HCT116 (cell line): ENCODE measurements at regions not wholly inside any gene's neighbourhood (a gene's known extent, or its start where the extent isn't known, plus 50 kb on each side); places are given as distances from the start of the nearest gene placed in this dataset.

ENCODE experiments used
- ATAC-seq: fragments of 200-7000 bp; cut with Tn5 transposase; 2 replicates; pipeline ENCODE4 v1.9.1; 2020; ENCODE audit warnings: mild to moderate bottlenecking, moderate library complexity
- BruUV-seq: library from RNA; stranded (reverse); fragments of 400-500 nt; replicated peaks from 2 replicates; lab custom pipeline; 2021; lab: Mats Ljungman, UMichigan
- CTCF ChIA-PET: fragments of 300-600 bp; sonication (Branson Sonifier 250); formaldehyde crosslinking; loops from one replicate; lab custom pipeline; 2021; ENCODE audit warnings: antibody characterized with exemption; lab: Charles Lee
- POLR2A ChIA-PET: fragments of 300-600, 350-600 bp; sonication (Branson Sonifier 250); formaldehyde crosslinking; loops from one replicate; lab custom pipeline; 2021; ENCODE audit warnings: antibody characterized with exemption; lab: Charles Lee
- RAD21 ChIA-PET, 2 experiments: fragments of 300-600 bp; sonication (Branson Sonifier 250); formaldehyde crosslinking; loops; one replicate each; lab custom pipeline; 2023; ENCODE audit warnings: low total read pairs in 2 of 2; ENCODE audit not compliant: uncharacterized antibody in 2 of 2, unreplicated experiment in 2 of 2, low non-redundant PET in 1 of 2; lab: Charles Lee
- DNase-seq: peaks from one replicate; pipeline ENCODE4 v3.0.0-alpha.2; 2010; ENCODE audit warnings: low read depth, low spot score
- H2AFZ ChIP-seq: fragments of 200-600 bp; shearing (Covaris generic), sonication (generic); 2 replicates; pipeline ENCODE4 v1.6.1; 2017; ENCODE audit warnings: low read depth, mixed run types, mixed read lengths, antibody characterized with exemption, low read length; ENCODE audit not compliant: poor library complexity, severe bottlenecking
- H3K27ac ChIP-seq: 2 replicates; pipeline ENCODE4 v1.5.1; 2012; ENCODE audit warnings: low read depth, low read length
- H3K27me3 ChIP-seq: fragments of 200-600 bp; sonication (generic); 2 replicates; pipeline ENCODE4 v1.6.1; 2016; ENCODE audit warnings: mixed run types, low read length, mixed read lengths; ENCODE audit not compliant: insufficient read depth
- H3K36me3 ChIP-seq, 2 experiments: fragments of 200-500 bp in 1 of 2; fragments of 200-600 bp in 1 of 2; sonication (Bioruptor generic) in 1 of 2; sonication (generic) in 1 of 2; 2 replicates each; pipeline versions ENCODE4 v1.5.1 to v1.6.1; 2014 to 2016; ENCODE audit warnings: low read length in 2 of 2, inconsistent platforms in 1 of 2, mixed read lengths in 1 of 2, mixed run types in 1 of 2; ENCODE audit not compliant: insufficient read depth in 2 of 2, control insufficient read depth in 1 of 2
- H3K4me1 ChIP-seq, 2 experiments: fragments of 200-600 bp in 1 of 2; sonication (generic) in 1 of 2; 2 replicates each; pipeline versions ENCODE4 v1.5.1 to v1.6.1; 2012 to 2017; ENCODE audit warnings: low read length in 2 of 2, inconsistent platforms in 1 of 2, mild to moderate bottlenecking in 1 of 2, mixed read lengths in 1 of 2, mixed run types in 1 of 2, moderate library complexity in 1 of 2; ENCODE audit not compliant: insufficient read depth in 2 of 2, control insufficient read depth in 1 of 2
- H3K4me2 ChIP-seq: fragments of 200-600 bp; sonication (generic); 2 replicates; pipeline ENCODE4 v1.6.1; 2017; ENCODE audit warnings: mixed run types, low read length, mixed read lengths
- H3K4me3 ChIP-seq, 2 experiments: fragments of 200-600 bp in 1 of 2; sonication (generic) in 1 of 2; replicated peaks in 1 of 2; 2 replicates each; pipeline ENCODE4 v1.5.1; 2011 to 2016; ENCODE audit warnings: low read length in 2 of 2, control low read depth in 1 of 2, low read depth in 1 of 2, mild to moderate bottlenecking in 1 of 2, mixed read lengths in 1 of 2, mixed run types in 1 of 2
- H3K79me2 ChIP-seq: fragments of 200-600 bp; sonication (generic); 2 replicates; pipeline ENCODE4 v1.6.1; 2017; ENCODE audit warnings: mild to moderate bottlenecking, mixed run types, low read length, moderate library complexity, mixed read lengths; ENCODE audit not compliant: insufficient read depth
- H3K9ac ChIP-seq: fragments of 200-600 bp; sonication (generic); 2 replicates; pipeline ENCODE4 v1.6.1; 2016; ENCODE audit warnings: low read length, mixed read lengths
- H3K9me2 ChIP-seq: fragments of 200-600 bp; sonication (generic), shearing (Covaris generic); 2 replicates; pipeline ENCODE4 v1.6.1; 2017; ENCODE audit warnings: mixed run types, mild to moderate bottlenecking, moderate library complexity; ENCODE audit not compliant: insufficient read depth
- H3K9me3 ChIP-seq, 2 experiments: fragments of 200-500 bp in 1 of 2; fragments of 200-600 bp in 1 of 2; sonication (Bioruptor generic) in 1 of 2; sonication (generic) in 1 of 2; 2 replicates each; pipeline ENCODE4 v1.6.1; 2014 to 2017; ENCODE audit warnings: low read length in 2 of 2, mixed read lengths in 2 of 2, inconsistent platforms in 1 of 2, low read depth in 1 of 2, mild to moderate bottlenecking in 1 of 2, mixed run types in 1 of 2, moderate library complexity in 1 of 2; ENCODE audit not compliant: control insufficient read depth in 1 of 2, insufficient read depth in 1 of 2
- H4K20me1 ChIP-seq: fragments of 200-600 bp; sonication (generic), shearing (Covaris generic); 2 replicates; pipeline ENCODE4 v1.6.1; 2017; ENCODE audit warnings: mixed run types, mild to moderate bottlenecking, moderate library complexity; ENCODE audit not compliant: insufficient read depth
- CTCF ChIP-seq, 3 experiments: fragments of 200-600 bp in 1 of 3; sonication (generic) in 1 of 3; IDR thresholded peaks in 2 of 3; conservative IDR thresholded peaks in 1 of 3; 2 replicates each; pipeline ENCODE4 v1.5.1; 2012 to 2017; ENCODE audit warnings: low read depth in 2 of 3, low read length in 2 of 3, antibody characterized with exemption in 1 of 3, borderline replicate concordance in 1 of 3, control low read depth in 1 of 3, mild to moderate bottlenecking in 1 of 3, mixed read lengths in 1 of 3, mixed run types in 1 of 3, moderate library complexity in 1 of 3; ENCODE audit not compliant: insufficient read depth in 1 of 3
- ELF1 ChIP-seq: IDR thresholded peaks from 2 replicates; pipeline ENCODE4 v1.6.1; 2012; ENCODE audit warnings: low read depth, borderline replicate concordance
- EZH2phosphoT487 ChIP-seq: fragments of 200-600 bp; IDR thresholded peaks from 2 replicates; pipeline ENCODE4 v1.6.1; 2018; ENCODE audit warnings: antibody characterized with exemption, borderline replicate concordance
- MAX ChIP-seq: IDR thresholded peaks from 2 replicates; pipeline ENCODE4 v1.6.1; 2012
- POLR2AphosphoS5 ChIP-seq: IDR thresholded peaks from 2 replicates; pipeline ENCODE4 v1.6.1; 2011; ENCODE audit warnings: mild to moderate bottlenecking, low read depth, low read length, moderate library complexity
- RAD21 ChIP-seq: IDR thresholded peaks from 2 replicates; pipeline ENCODE4 v1.6.1; 2012; ENCODE audit warnings: low read depth, mild to moderate bottlenecking
- REST ChIP-seq: IDR thresholded peaks from 2 replicates; pipeline ENCODE4 v1.6.1; 2012; ENCODE audit warnings: low read depth
- ZFX ChIP-seq: fragments of 450-650 bp; IDR thresholded peaks from 2 replicates; pipeline ENCODE4 v1.6.1; 2017
- intact Hi-C: fragments of 100-400 bp; cut with micrococcal nuclease; formaldehyde crosslinking; loops from 2 replicates; pipeline ENCODE4 v1.10.0; 2022

GRCh38 chr16:87045466-87046216, 271.6 kb downstream of the C16orf95 start:
- no peak overlapping the region for H3K4me3 ChIP-seq
- H3K9me2 ChIP-seq: no peaks in the 10 kb centered on the region
- H4K20me1 ChIP-seq: no peaks in the 10 kb centered on the region
- H3K36me3 ChIP-seq: no peaks in the 10 kb centered on the region
- peaks cover 0 to 4% of the 10 kb centered on the region in 2 experiments; a peak in 1 of 4 replicates for H3K4me1 ChIP-seq
- intact Hi-C loops: no loop called here
- POLR2A ChIA-PET: no interaction called here
- no peaks in the 10 kb centered on the region for H3K27me3 ChIP-seq
- no TSS peak for BruUV-seq
- no peak overlapping the region for H3K4me2 ChIP-seq
- H3K9me3 ChIP-seq: no peaks in the 10 kb centered on the region
- ATAC-seq (no peak), DNase-seq (no peak)
- CTCF ChIA-PET: interaction anchor here (0.9 kb wide), 1 partner anchor 32 kb away, joined by 4 read pairs; no protein-coding TSS in a partner anchor
- H3K27ac ChIP-seq: no peak overlapping the region
- TF ChIP-seq ELF1 (no peak), CTCF (IDR thresholded peaks at IDR 0.05 in 2 of 3, conservative IDR thresholded peaks at IDR 0.05 in 1 of 3; ENCODE audit: borderline replicate concordance in 1 of 3, insufficient read depth in 1 of 3, low read depth in 2 of 3, low read length in 2 of 3) (no peak), POLR2AphosphoS5 (no peak), EZH2phosphoT487 (no peak), MAX (no peak), REST (no peak), RAD21 (no peak), ZFX (no peak)
- no peaks in the 10 kb centered on the region for H3K79me2 ChIP-seq
- RAD21 ChIA-PET: no interaction called here
- no peak overlapping the region for H2AFZ ChIP-seq
- no peak overlapping the region for H3K9ac ChIP-seq
